Esophagus (tissue), 2 donors: ENCODE measurements at regions not wholly inside any gene's neighbourhood (a gene's known extent, or its start where the extent isn't known, plus 50 kb on each side); places are given as distances from the start of the nearest gene placed in this dataset.

Source experiments
- H3K27ac ChIP-seq, 2 donors: one replicate each; pipeline ENCODE4 v1.5.1; 2013; ENCODE audit warnings: low read depth in 2 of 2, mild to moderate bottlenecking in 2 of 2, inconsistent platforms in 1 of 2, low read length in 1 of 2, moderate library complexity in 1 of 2
- H3K27me3 ChIP-seq, 2 donors: one replicate each; pipeline ENCODE4 v1.6.1; 2013; ENCODE audit warnings: low read length in 2 of 2, control low read depth in 1 of 2, mild to moderate bottlenecking in 1 of 2; ENCODE audit not compliant: insufficient read depth in 2 of 2, control insufficient read depth in 1 of 2
- H3K36me3 ChIP-seq, 2 donors: one replicate each; pipeline ENCODE4 v1.6.1; 2013; ENCODE audit warnings: low read length in 1 of 2; ENCODE audit not compliant: control insufficient read depth in 2 of 2, insufficient read depth in 2 of 2
- H3K4me1 ChIP-seq, 2 donors: one replicate each; pipeline ENCODE4 v1.6.1; 2013; ENCODE audit warnings: low read length in 1 of 2; ENCODE audit not compliant: control insufficient read depth in 2 of 2, insufficient read depth in 2 of 2
- H3K4me3 ChIP-seq, 2 donors: one replicate each; pipeline ENCODE4 v1.5.1; 2013; ENCODE audit warnings: low read length in 2 of 2, mild to moderate bottlenecking in 2 of 2, low read depth in 1 of 2, moderate library complexity in 1 of 2
- H3K9me3 ChIP-seq, 2 donors: one replicate each; pipeline ENCODE4 v1.6.1; 2013; ENCODE audit warnings: mild to moderate bottlenecking in 2 of 2, low read depth in 1 of 2, low read length in 1 of 2, moderate library complexity in 1 of 2; ENCODE audit not compliant: control insufficient read depth in 2 of 2, insufficient read depth in 1 of 2
- WGBS, 2 donors: extraction: QIAGEN DNeasy Blood & Tissue Kit; methylation state at CpG; one replicate each; pipeline ENCODE4 v1.1.7; 2013; 5-methylcytosine and 5-hydroxymethylcytosine counted together
- donor health status: healthy with polysubstance abuse.
- donor health status: Bipolar disorder and iron deficiency.

DNA sequence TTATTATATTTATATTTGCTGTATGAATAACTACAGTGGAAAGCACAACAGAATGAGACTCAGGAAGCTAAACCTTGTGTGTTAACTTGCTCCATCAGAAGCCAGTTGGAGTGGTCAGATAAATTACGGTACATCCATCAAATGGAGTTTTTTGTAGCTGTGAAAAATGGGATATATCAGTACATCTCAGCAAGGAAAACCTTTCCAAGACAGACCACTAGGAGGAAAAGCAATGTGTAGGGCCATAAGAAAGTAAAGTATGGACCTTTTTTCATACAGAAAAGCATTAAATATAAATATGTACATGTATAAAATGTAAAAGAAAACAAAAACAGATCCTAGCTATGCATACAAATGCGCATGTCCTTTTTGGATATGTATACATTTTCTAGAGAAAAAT is 403.8 kb upstream of the CDH11 start:
- no peaks in the 10 kb centered on the region for H3K36me3 ChIP-seq
- H3K4me3 ChIP-seq = no peak overlapping the region
- no peak overlapping the region for H3K27ac ChIP-seq
- no peaks in the 10 kb centered on the region for H3K4me1 ChIP-seq
- WGBS, 2 donors = 96% methylated on average over 2 of the region's 2 CpGs
- H3K27me3 ChIP-seq = no peaks in the 10 kb centered on the region
- no peaks in the 10 kb centered on the region for H3K9me3 ChIP-seq

DNA sequence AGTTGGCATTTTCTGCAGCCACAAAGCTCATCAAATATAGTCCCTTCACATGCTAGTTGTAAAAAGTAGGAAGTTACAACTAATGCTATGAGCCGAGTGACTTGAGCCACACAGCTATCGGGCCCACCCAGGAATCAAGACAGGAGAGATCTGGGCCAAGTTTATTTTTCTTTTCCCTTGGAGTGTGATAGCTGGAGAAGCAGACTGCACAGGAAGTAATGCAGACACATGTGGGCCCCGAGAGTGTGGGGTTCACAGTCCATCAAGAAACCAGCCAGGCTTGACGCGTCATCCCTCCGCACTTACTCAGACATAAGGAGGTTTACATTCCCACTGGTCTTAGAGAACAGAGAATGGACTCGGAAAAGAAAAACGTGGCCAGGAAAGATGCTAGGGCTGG is 403.1 kb upstream of the CDH11 start:
- no peaks in the 10 kb centered on the region for H3K36me3 ChIP-seq
- no peaks in the 10 kb centered on the region for H3K4me1 ChIP-seq
- H3K27ac ChIP-seq = no peak overlapping the region
- no peaks in the 10 kb centered on the region for H3K27me3 ChIP-seq
- H3K4me3 ChIP-seq = no peak overlapping the region
- WGBS, 2 donors = 72 to 76% methylated on average over 8 of the region's 8 CpGs
- H3K9me3 ChIP-seq = no peaks in the 10 kb centered on the region

DNA sequence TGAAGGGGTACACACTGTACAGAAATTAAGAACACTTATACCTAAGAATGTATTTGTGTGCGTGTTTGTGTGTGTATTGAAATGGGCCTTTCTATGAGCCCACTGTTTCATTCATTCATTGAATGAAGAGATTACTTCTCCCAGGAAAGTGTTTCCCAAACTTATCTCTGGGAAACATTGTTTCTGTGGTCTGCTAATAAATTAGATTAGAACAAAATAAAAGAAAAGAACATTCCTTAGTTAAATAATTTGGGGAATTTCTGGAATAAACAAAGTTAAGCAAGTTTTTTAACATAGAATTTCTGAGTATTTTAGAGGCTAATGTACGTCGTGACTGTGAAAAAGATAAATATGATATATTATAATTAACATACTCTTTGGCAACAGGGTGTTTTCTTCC is 402.4 kb upstream of the CDH11 start:
- Histone ChIP-seq H3K36me3 (no peaks in the 10 kb centered on the region), H3K4me3 (no peak overlapping the region), H3K4me1 (no peaks in the 10 kb centered on the region), H3K9me3 (no peaks in the 10 kb centered on the region), H3K27ac (no peak overlapping the region), H3K27me3 (no peaks in the 10 kb centered on the region)
- 74 to 85% methylated on average over 3 of the region's 3 CpGs for WGBS, 2 donors

DNA sequence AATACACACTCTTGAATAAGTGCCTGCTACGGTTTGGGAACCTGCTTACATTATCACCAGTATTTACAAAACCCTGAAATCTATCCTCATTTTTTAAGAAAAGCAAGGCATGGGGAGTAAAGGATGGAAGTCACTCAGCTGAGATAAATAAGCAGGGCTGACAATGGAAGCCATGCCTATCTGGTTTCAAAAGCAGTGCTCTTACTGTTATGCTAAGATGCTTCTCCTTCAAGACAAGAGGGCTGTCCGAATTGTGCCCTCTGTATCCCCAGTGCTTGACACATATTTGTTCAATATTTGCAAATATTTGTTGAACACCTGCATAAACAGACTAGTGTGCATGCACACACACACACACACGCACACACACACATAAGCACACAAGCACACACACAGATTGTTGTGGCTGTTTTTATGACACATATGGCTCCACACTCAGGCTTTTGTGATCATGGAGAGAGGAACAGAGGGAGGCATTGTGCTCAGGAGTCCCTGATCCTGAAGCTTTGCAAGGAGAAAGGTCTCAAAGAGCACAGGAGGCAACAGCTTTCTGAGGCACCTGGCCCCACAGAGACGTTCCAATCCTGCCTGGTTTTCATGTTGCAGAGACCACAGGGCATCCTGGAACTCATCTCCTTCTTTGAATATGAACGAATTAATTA is 401.6 kb upstream of the CDH11 start:
- WGBS, 2 donors = 74 to 75% methylated on average over 5 of the region's 5 CpGs

DNA sequence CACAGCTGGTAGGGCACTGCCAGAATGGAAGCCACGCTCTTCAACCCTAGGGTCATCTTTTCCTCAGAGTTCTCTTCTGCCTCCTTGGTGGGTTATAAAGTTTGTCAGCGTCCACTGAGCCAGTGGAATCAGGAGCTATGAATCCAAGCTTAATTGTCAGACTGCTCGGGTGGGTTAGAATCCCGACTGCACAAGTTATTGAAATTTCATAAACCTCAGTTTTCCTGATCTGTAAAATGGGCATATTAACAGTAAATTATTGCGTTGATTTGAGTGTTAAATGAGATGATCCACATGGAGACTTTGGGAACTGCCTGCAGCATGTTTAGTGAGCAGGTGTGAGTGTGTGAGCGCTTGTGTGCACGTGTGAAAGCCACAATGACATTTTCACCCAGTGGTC is 400.5 kb upstream of the CDH11 start:
- Histone ChIP-seq H3K27me3 (no peaks in the 10 kb centered on the region), H3K4me1 (no peaks in the 10 kb centered on the region), H3K27ac (no peak overlapping the region), H3K9me3 (no peaks in the 10 kb centered on the region), H3K36me3 (no peaks in the 10 kb centered on the region), H3K4me3 (no peak overlapping the region)
- 86 to 89% methylated on average over 7 of the region's 7 CpGs for WGBS, 2 donors

More for the DNA sequence above, 401.6 kb upstream of the CDH11 start:
- Histone ChIP-seq H3K9me3 (no peaks in the 10 kb centered on the region), H3K4me1 (no peaks in the 10 kb centered on the region), H3K27ac (no peak overlapping the region), H3K36me3 (no peaks in the 10 kb centered on the region), H3K4me3 (no peak overlapping the region), H3K27me3 (no peaks in the 10 kb centered on the region)

DNA sequence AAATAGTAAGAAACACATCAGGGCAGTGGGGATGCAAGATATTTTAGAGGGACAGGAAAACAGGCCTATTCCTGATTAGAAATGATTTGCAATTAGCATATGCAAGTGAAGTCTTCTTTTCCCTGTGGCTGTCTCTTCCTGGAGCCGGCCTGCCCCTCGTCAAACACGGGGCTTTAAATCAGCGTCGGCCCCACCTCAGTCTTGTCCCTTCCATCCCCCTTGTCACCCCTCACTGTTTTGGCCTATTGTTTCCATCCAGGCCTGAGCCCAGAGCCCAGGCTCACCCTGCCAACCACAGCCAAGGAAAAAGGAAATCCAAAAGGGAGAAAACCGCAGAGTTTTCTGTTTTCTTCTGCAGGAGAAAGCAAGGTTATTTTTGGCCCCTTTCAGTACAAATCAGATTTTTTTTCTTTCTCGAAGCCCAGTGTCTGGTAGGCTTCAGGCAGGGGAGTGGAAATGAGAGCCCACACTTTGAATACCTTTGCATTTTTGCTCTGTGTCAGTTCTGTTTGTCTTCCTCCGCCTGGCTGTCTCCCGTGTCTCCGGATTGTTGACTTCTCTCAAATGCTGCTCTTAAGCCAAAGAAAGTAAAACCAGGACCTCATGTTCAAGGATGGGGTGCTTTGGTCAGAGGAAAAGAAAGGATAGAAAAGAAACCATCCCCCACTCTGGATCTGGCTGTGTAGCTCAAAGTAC is 399.9 kb upstream of the CDH11 start:
- H3K4me1 ChIP-seq = no peaks in the 10 kb centered on the region
- no peak overlapping the region for H3K4me3 ChIP-seq
- no peaks in the 10 kb centered on the region for H3K9me3 ChIP-seq
- H3K36me3 ChIP-seq = no peaks in the 10 kb centered on the region
- WGBS, 2 donors = 36 to 46% methylated on average over 10 of the region's 10 CpGs
- no peak overlapping the region for H3K27ac ChIP-seq
- H3K27me3 ChIP-seq = no peaks in the 10 kb centered on the region

DNA sequence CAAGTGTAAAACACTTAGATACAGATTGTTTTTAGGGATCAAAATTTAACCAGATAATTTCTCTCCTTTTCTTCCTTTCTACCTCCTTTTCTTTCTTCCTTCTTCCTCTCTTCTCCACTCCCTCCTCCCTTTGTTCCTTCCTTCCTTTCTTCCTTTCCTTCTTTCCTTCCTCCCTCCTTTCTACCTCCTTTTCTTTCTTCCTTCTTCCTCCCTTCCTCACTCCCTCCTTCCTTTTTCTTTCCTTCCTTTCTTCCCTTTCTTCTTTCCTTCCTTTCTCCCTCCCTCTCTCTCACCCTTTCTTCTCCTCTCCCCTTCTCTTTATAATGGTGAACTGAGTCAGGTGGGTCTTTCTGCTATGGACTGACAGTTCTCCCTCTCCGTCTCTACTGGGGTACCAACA is 397.5 kb upstream of the CDH11 start:
- Histone ChIP-seq H3K4me1 (no peaks in the 10 kb centered on the region), H3K27ac (no peak overlapping the region), H3K9me3 (no peaks in the 10 kb centered on the region), H3K27me3 (no peaks in the 10 kb centered on the region), H3K36me3 (no peaks in the 10 kb centered on the region), H3K4me3 (no peak overlapping the region)
- WGBS, 2 donors = 92 to 93% methylated on average over 1 of the region's 1 CpG

DNA sequence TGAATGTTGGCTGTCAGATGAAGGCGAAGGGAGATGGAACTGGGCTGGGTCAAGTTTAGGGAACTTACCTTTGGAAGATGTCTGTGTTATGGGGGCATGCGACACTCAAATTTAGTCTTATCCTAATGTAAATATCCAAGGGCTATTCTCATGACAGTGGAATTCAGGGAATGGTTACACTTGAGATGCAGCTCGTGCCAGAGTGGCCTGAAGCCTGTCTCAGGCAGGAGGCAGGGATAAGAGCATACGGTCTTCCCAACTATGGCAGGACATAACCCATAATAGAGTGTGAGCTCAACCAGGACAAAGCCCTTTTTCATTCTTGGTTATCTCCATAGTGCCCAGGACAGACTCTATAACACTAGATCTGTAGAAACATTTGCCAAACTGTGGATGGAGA is 393.3 kb upstream of the CDH11 start:
- no peak overlapping the region for H3K4me3 ChIP-seq
- H3K27me3 ChIP-seq = no peaks in the 10 kb centered on the region
- WGBS, 2 donors = 62 to 67% methylated on average over 4 of the region's 4 CpGs
- H3K9me3 ChIP-seq = no peaks in the 10 kb centered on the region
- no peaks in the 10 kb centered on the region for H3K4me1 ChIP-seq
- no peaks in the 10 kb centered on the region for H3K36me3 ChIP-seq
- H3K27ac ChIP-seq = no peak overlapping the region

DNA sequence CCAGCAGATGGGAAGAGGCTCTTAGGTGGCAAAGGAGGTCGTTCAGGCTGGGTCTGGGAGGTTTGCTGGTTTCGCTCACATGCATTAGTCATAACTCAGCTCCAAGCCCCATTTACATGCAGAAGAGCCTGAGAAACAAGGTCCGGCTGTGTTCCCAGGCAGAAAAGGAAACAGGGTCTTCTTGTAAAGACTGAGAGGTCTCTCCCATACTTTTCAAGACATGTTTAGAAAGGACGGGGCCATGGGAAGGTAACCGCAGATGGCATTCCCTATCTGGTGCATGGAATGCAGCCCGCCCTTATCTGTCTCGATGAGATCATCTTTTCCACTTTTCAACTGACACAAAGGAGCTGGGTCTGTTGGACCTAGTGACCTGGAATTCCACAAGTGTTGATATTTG is 389.0 kb upstream of the CDH11 start:
- H3K27me3 ChIP-seq = no peaks in the 10 kb centered on the region
- WGBS, 2 donors = 59 to 72% methylated on average over 7 of the region's 7 CpGs
- H3K4me3 ChIP-seq = no peak overlapping the region
- H3K36me3 ChIP-seq = no peaks in the 10 kb centered on the region
- no peak overlapping the region for H3K27ac ChIP-seq
- no peaks in the 10 kb centered on the region for H3K4me1 ChIP-seq
- H3K9me3 ChIP-seq = no peaks in the 10 kb centered on the region

DNA sequence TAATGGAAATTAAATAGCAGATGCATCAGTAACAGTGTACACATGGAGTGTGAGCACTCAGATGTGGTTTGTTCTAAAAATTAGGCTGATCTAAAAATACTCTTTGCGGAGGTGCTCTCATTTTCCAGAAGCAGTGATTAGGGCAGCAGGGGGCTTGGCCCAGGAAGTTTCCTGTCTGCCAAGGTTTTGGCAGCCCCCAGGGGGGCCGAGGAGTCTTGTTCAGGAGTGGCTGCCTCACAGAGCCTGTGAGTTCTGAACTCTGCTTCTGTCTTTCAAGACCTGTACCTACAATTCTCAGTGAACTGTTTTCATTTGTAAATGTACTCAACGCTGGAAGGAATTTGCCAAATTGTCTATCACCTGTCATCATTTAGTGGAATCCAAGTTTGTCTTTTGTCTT is 388.4 kb upstream of the CDH11 start:
- H3K27me3 ChIP-seq = no peaks in the 10 kb centered on the region
- 65 to 67% methylated on average over 3 of the region's 3 CpGs for WGBS, 2 donors
- H3K27ac ChIP-seq = no peak overlapping the region

More for the DNA sequence above, 388.4 kb upstream of the CDH11 start:
- Histone ChIP-seq H3K36me3 (no peaks in the 10 kb centered on the region), H3K9me3 (no peaks in the 10 kb centered on the region), H3K4me3 (no peak overlapping the region), H3K4me1 (no peaks in the 10 kb centered on the region)
